ENCODE measurements at regions not wholly inside any gene's neighbourhood (a gene's known extent, or its start where the extent isn't known, plus 50 kb on each side); places are given as distances from the start of the nearest gene placed in this dataset.

DNA sequence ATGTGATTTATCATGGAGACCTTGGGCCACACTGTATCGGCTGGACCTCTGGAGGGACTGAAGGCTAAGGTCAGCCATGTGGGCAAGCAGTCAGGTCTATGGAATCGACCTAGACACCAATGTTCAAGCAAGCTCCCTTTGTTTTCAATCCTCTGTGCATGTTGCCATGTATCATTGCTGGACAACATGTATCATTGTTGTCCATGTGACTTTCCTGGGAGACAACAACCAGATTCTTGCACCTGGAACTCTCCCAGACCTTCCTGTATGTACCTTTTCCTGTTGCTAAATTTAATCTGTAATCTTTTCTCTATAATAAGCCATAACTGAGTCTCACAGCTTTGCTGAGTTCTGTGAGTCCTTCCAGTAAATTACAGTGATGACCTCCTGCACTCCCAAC is 329.4 kb upstream of the BOD1L1 start:
- ATAC-seq (ENCODE audit: low FRiP score) (no peak), DNase-seq (ENCODE audit: low spot score) (no peak)
- TF ChIP-seq, protein P1, sequence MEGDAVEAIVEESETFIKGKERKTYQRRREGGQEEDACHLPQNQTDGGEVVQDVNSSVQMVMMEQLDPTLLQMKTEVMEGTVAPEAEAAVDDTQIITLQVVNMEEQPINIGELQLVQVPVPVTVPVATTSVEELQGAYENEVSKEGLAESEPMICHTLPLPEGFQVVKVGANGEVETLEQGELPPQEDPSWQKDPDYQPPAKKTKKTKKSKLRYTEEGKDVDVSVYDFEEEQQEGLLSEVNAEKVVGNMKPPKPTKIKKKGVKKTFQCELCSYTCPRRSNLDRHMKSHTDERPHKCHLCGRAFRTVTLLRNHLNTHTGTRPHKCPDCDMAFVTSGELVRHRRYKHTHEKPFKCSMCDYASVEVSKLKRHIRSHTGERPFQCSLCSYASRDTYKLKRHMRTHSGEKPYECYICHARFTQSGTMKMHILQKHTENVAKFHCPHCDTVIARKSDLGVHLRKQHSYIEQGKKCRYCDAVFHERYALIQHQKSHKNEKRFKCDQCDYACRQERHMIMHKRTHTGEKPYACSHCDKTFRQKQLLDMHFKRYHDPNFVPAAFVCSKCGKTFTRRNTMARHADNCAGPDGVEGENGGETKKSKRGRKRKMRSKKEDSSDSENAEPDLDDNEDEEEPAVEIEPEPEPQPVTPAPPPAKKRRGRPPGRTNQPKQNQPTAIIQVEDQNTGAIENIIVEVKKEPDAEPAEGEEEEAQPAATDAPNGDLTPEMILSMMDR (IDR thresholded peaks at IDR 0.05) = no peak

DNA sequence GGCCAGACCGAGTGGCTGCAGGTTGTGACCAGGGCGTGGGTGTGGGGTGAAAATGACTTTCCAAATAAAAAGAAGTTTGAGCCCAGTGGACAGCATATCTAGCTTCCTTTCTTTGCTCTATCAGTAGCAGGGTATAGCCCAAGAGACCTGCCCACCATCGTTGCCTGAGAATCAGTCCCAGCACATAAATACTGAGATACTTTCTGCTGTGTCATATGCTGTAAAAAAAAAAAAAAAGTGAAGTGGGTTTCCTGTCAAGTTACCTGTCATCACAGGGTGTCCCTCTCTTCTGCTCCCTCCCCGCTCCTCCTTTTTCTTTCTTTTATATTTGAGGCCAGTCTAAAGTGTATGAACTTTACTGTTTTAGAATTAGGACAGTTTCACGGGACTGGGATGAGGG is 330.3 kb upstream of the BOD1L1 start:
- TF ChIP-seq, protein P1 (IDR thresholded peaks at IDR 0.05) = no peak
- DNase-seq (ENCODE audit: low spot score) (no peak), ATAC-seq (ENCODE audit: low FRiP score) (no peak)

DNA sequence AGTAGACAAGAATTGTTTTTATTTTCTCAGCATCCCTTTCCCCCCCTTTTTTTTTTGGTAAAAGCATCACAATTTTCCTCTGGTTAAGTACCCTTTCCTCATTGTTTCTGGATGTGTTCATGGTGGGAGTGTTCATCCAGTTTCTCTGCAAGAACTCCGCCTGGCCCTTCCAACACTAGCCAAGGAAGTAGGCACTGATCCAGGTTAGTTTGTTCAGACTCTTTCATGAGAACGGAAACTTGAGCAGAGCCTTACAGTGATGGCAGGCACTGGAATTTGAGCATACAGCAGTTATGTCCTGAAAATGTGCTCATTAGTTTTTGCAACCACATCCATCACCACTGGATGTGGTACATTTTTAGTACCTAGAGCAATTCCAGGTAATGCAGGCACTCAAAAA is 336.1 kb upstream of the BOD1L1 start:
- TF ChIP-seq, protein P1 (IDR thresholded peaks at IDR 0.05) = no peak
- ATAC-seq (ENCODE audit: low FRiP score) (no peak), DNase-seq (ENCODE audit: low spot score) (no peak)

DNA sequence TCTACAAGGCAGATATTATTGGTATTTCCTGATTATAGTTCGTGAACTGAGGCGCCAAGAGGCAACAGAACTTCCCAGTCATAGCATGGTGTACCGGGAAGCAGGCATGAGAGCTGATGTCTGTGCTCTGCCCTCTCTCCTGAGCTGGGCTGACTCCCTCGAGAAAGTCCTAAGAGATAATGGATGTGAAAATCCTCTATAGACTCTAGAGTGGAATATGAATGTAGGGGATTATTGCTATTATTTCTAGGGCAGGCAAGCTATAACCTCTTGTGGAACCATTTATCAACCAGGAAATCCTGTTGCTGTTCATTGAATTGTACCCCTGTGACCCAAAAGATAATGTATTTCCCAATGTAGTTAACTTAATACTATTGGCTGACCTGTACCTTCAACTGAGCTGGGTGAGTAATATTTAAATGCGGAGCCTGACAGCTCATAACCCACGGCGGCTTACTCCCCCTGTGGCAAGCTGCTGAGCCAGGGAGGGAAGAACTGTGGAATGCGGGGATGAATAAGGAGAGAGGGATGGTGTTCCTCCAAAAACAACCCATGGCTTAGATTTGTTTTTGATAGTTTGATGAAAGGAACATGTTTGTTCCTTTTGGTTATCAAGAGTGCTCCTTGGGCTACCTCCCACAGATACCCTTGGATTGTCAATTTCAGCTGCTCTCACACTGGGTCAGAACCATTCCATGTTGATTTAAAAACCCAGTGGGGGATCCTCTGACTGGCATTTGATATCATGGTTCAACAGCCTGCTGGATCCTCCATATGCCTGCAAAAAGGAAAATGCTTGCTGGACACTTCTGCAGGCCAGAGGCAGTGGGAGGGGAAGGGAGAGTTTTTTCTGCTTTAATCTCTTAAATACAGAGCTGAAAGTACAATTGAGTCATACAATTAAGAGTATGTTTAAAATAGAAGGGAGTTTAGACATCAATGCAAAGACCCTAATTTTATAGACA is 339.0 kb upstream of the BOD1L1 start:
- no peak for DNase-seq (ENCODE audit: low spot score)
- peak; percentile 96 for ATAC-seq (ENCODE audit: low FRiP score)
- TF ChIP-seq, protein P1 (IDR thresholded peaks at IDR 0.05) = no peak

DNA sequence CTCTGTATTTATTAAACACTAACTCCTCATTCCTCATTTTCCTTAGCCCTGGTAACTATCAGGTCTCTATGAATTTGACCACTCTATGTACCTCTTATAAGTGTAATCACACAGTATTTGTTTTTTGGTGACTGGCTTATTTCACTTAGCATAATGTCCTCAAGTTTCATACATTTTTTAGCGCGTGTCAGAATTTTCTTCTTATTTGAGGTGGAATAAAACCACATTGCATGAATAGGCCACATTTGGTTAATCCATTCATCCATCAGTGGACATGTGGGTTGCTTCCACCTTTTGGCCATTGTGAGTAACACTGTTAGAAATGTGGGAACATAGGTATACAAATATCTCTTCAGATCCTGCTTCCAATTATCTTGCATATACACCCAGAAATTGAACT is 341.2 kb upstream of the BOD1L1 start:
- ATAC-seq (ENCODE audit: low FRiP score) = no peak
- no peak for DNase-seq (ENCODE audit: low spot score)
- TF ChIP-seq, protein P1 (IDR thresholded peaks at IDR 0.05) = no peak

DNA sequence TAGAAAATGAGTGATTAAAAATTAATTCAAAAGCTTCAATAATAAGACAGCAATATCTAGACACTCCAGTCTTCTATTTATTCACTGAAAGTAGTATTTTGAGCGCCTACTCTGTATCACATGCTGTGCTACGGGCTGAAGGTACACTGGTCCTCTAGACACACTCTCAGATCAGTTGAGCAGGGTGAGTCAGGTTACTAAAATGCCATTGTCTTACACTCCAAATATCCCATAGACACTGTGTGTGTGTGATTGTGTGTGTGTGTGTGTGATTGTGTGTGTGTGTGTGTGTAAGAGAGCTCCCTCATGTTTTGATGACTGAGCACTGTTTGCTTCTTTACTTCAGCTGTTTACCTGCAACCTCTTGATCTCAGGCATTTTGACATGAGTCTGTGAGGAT is 342.8 kb upstream of the BOD1L1 start:
- ATAC-seq (ENCODE audit: low FRiP score) (no peak), DNase-seq (ENCODE audit: low spot score) (no peak)
- TF ChIP-seq, protein P1 (IDR thresholded peaks at IDR 0.05) = no peak

DNA sequence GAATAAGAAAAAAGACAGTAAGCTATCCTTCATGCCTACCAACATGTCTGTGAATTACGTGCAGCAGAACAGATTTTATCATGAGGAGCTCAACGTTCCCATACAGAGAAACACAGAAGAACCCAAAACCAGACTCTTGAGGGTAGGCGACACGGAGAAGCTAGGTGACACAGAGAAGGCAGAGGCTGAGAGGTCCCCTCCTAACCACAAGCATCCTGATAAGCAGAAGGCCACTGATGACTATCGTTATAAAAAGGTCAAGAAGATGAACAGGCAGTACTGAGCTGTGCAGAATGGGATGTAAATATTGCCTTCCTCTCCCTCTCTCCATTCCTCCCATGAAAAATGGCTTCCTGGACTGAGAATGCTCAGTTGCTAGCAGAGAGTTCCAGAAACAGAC is 350.2 kb upstream of the BOD1L1 start:
- ATAC-seq (ENCODE audit: low FRiP score) (no peak), DNase-seq (ENCODE audit: low spot score) (no peak)
- TF ChIP-seq, protein P1 (IDR thresholded peaks at IDR 0.05) = no peak
